Muscle layer of duodenum (tissue), 2 donors: ENCODE measurements at regions not wholly inside any gene's neighbourhood (a gene's known extent, or its start where the extent isn't known, plus 50 kb on each side); places are given as distances from the start of the nearest gene placed in this dataset.

Experiments
- H3K27ac ChIP-seq: one replicate; pipeline ENCODE4 v1.7.0; 2013; ENCODE audit warnings: mild to moderate bottlenecking, low read length
- H3K27me3 ChIP-seq: one replicate; pipeline ENCODE4 v1.7.0; 2013; ENCODE audit warnings: low read depth, mild to moderate bottlenecking, control low read depth, low read length
- H3K36me3 ChIP-seq, 2 donors: one replicate each; pipeline ENCODE4 v1.7.0; 2013; ENCODE audit warnings: low read length in 2 of 2, control low read depth in 1 of 2, mild to moderate bottlenecking in 1 of 2; ENCODE audit not compliant: insufficient read depth in 2 of 2, control insufficient read depth in 1 of 2
- H3K4me1 ChIP-seq, 2 donors: one replicate each; pipeline ENCODE4 v1.7.0; 2013; ENCODE audit warnings: low read length in 2 of 2, mild to moderate bottlenecking in 2 of 2, control low read depth in 1 of 2, moderate library complexity in 1 of 2; ENCODE audit not compliant: insufficient read depth in 2 of 2, control insufficient read depth in 1 of 2
- H3K4me3 ChIP-seq, 2 donors: one replicate each; pipeline ENCODE4 v1.7.0; 2013; ENCODE audit warnings: low read length in 2 of 2, low read depth in 1 of 2, mild to moderate bottlenecking in 1 of 2
- H3K9me3 ChIP-seq, 2 donors: one replicate each; pipeline ENCODE4 v1.7.0; 2013; ENCODE audit warnings: low read length in 2 of 2, control low read depth in 1 of 2, mild to moderate bottlenecking in 1 of 2; ENCODE audit not compliant: control insufficient read depth in 1 of 2
- donor health status: healthy.

DNA sequence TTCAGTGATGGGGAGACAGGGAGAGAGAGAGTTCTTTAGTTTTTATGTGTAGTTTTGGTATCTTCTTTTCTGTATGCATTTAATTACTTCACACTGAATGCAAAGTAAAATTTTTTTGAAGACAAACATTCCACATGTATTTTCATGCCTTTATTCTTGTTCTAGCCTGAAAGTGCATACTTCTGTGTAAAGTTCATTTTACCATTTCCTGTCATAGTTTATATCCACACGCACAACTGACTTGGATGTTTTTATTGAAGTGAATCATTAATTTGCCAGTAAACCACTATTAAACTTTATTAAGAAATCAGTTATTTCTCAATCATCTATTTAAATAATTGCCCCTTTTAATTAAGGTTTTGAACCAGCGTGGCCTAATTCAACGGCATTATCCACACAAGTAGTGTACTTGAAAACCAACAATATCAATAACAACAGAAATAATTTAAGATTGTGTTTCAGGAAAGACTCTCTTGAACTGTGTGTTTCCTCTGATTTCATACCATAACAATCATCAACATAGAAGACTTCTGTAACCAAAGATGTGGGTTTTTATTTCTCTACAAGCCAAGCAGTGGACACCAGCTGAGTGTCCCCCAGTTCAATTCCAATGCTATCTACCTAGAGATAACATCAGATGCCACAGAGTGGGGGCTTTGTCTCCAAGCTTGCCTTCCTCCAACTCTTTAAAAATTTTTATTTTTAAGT is 512.7 kb upstream of the JAG1 start:
- Histone ChIP-seq H3K9me3 (peaks cover 0 to 11% of the 10 kb centered on the region in 2 donors), H3K27ac (no peak overlapping the region), H3K36me3 (no peaks in the 10 kb centered on the region), H3K4me1 (no peaks in the 10 kb centered on the region), H3K4me3 (no peak overlapping the region), H3K27me3 (no peaks in the 10 kb centered on the region)

DNA sequence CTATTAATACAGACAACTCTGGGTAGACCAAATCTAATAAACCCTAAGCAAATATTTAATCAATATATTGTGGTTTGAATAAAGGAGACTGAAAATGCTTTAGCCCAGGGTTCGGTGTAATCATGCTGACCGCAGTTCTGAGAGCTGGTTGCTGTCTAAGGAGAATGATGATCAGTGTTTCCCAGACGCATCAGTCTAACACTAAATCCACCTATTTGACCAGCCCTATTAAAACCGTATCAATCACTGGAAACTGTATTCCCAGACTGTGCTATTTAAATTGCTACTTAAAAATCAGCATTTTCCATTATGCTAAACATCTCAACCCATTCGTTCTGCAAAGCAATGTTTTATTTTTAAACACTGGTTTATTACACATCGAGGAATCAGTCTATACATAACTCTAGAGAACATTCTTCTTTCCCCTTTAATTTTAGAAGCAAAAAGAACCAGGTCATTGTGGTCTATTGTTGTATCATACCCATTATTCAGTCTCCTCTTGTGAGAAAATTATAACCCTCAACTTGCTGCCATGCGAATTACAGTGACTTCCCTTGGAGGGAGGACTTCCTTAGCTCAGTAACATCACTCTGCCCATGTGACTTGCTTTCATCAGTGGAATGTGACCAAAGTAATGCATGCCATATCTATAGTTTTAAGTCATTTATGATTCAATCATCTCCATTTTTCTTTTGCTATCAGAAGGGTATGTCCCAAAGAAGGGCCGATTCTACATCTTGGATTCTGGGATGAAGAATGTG is 515.2 kb upstream of the JAG1 start:
- Histone ChIP-seq H3K9me3 (peaks cover 0 to 11% of the 10 kb centered on the region in 2 donors), H3K36me3 (no peaks in the 10 kb centered on the region), H3K27ac (no peak overlapping the region), H3K4me1 (no peaks in the 10 kb centered on the region), H3K27me3 (no peaks in the 10 kb centered on the region), H3K4me3 (no peak overlapping the region)

DNA sequence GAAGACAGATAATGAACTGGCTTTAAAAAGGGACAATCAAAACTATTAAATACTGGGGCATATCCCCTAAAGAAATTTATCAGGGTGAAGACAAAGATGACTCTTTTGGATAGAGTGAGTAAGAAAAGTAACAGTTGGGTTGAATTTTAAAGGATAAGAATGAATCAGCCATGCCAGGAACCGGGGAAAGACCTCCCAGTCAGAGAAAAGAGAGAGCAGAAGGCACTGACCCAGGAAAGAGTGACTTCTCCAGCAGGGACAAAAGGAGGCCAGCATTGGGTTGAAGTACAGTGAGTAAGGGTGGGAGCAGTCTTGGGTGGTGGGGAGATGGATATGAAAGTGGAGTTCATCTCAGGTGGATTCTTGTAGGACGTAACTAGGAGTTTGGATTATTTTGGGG is 516.9 kb upstream of the JAG1 start:
- Histone ChIP-seq H3K4me1 (no peaks in the 10 kb centered on the region), H3K4me3 (no peak overlapping the region), H3K36me3 (no peaks in the 10 kb centered on the region), H3K27me3 (no peaks in the 10 kb centered on the region), H3K27ac (no peak overlapping the region), H3K9me3 (no peaks in the 10 kb centered on the region)

DNA sequence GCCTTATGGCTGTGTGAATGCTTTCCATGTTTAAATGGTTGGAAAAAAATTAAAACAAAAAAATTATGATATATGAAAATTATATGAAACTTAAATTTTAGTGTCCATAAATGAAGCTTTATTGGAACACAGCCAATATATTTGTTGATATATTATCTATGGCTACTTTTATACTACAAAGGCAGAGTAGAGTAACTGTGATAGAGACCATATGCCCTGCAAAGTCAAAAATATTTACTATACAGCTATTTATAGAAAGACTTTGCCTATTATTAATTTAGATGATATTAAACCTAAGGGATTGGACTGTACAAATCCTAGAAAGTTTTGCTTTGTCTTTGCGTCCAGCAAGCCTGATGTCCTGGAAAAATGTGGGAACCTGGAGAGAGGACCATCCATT is 518.3 kb upstream of the JAG1 start:
- no peaks in the 10 kb centered on the region for H3K27me3 ChIP-seq
- no peaks in the 10 kb centered on the region for H3K9me3 ChIP-seq
- no peaks in the 10 kb centered on the region for H3K36me3 ChIP-seq
- no peak overlapping the region for H3K4me3 ChIP-seq
- H3K27ac ChIP-seq, result no peak overlapping the region
- H3K4me1 ChIP-seq, result no peaks in the 10 kb centered on the region

DNA sequence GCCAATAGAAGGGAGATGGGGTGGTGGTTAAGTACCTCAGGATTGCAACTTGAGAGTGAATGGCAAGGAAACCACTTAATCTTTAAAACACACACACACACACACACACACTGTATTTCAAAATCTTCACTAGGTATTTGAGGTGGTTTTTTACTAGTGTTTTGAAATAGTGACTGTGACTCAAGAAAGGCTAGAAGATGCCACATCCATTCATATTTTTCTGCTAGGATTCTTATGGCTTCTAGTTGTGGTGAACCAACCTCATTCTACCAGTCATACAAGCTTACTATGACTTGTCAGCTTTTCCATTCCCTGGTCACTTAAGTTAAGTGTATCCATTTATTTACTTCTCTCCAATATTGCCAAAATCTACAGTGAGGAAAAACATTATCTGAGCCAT is 519.4 kb upstream of the JAG1 start:
- Histone ChIP-seq H3K27ac (no peak overlapping the region), H3K4me3 (no peak overlapping the region), H3K27me3 (no peaks in the 10 kb centered on the region), H3K9me3 (no peaks in the 10 kb centered on the region), H3K4me1 (no peaks in the 10 kb centered on the region), H3K36me3 (no peaks in the 10 kb centered on the region)

DNA sequence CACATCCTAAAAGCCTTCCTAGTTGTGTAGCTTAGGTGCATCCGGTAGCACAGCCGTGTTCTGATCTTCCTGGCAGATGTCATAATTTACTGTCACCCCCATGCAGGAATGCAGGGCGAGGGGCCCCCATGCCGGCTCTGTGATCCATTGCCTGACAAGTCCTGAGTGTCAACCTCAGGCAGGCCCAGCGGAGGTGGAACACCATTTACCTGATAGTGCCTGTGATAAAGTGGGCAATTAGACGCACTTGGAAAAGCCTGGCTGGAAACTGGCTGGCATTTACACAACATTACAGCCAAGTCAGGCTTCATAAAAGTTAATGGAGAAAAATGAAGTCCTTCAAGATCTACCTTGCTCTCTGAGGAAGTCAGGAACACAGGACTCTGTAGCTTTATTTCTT is 521.4 kb upstream of the JAG1 start:
- Histone ChIP-seq H3K9me3 (no peaks in the 10 kb centered on the region), H3K27me3 (no peaks in the 10 kb centered on the region), H3K4me1 (peaks cover 0 to 4% of the 10 kb centered on the region in 2 donors), H3K4me3 (no peak overlapping the region), H3K27ac (no peak overlapping the region), H3K36me3 (no peaks in the 10 kb centered on the region)

DNA sequence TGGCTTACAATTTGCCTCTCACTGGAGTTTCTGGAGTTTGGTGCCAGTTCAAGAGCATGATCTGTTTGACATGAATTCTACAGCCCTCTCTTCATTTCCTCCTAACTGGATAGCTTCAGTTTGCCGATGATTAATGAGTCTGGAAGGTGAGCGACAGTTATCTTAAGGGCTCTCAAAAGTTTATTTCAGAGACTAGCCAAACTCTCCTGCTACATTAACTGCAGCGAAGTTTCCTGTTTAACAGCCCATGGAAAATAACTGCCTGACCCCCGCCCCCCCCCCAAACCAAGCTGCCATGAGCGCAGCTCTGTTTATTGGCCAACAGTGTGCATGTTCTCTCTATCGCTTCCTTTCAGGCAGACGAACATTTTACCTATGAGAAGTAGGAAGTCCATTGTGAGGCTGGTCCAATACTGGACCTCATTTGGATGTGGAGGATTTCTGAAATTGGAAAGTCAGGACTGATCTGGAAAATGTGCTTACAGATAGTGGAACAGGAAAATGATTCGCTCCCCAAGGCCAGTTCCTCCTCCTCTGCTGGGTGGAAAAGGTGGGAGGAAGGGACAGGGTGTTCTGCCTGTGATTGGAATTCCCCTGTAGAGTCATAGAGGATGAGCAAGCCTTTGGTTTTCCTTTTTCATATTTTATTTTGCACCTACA is 522.2 kb upstream of the JAG1 start:
- Histone ChIP-seq H3K27ac (no peak overlapping the region), H3K36me3 (no peaks in the 10 kb centered on the region), H3K4me3 (no peak overlapping the region), H3K9me3 (no peaks in the 10 kb centered on the region), H3K27me3 (no peaks in the 10 kb centered on the region), H3K4me1 (peaks cover 0 to 4% of the 10 kb centered on the region in 2 donors)

DNA sequence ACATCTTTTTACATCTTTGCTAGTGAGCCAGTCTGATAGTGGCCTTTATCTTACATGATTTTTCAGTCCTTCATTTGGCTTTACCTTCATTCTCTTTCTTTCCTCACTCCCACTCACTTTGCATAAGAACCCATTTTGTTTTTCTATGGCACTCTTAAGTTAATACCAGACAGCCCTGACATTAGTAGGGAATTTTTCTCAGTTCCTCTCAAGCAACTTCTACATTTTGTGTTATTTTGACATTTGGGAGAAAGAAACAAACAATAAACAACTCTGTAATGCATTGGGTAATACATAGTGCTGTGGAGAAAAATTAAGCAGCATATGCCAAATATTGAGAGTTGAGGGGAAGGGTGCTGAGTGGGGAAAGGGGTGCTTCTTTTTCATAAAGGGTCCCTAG is 524.1 kb upstream of the JAG1 start:
- peaks cover 0 to 4% of the 10 kb centered on the region in 2 donors for H3K4me1 ChIP-seq

DNA sequence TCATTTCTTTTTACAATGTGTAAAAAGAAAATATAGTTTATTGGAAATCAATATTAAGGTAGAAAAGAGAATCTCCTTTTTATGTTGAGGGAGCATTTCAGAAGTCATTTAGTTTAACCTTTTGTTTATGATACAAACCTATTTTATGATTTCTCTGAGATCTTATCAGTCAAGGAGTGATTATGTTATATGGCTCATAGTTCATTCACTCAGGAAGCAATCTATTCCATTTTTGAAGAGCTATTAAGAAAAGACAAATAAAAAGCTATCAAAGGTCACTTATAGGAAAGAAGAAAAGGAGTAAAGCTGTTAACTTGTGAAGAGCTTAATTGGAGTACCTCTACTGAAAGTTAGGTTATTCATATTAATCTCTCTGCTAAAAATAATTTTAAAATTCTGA is 526.6 kb upstream of the JAG1 start:
- H3K4me1 ChIP-seq, result peaks cover 0 to 10% of the 10 kb centered on the region in 2 donors
- no peak overlapping the region for H3K4me3 ChIP-seq
- H3K27me3 ChIP-seq, result no peaks in the 10 kb centered on the region

More for the DNA sequence above, 524.1 kb upstream of the JAG1 start:
- H3K36me3 ChIP-seq, result no peaks in the 10 kb centered on the region
- no peaks in the 10 kb centered on the region for H3K27me3 ChIP-seq
- no peak overlapping the region for H3K4me3 ChIP-seq
- H3K27ac ChIP-seq, result no peak overlapping the region
- H3K9me3 ChIP-seq, result no peaks in the 10 kb centered on the region

DNA sequence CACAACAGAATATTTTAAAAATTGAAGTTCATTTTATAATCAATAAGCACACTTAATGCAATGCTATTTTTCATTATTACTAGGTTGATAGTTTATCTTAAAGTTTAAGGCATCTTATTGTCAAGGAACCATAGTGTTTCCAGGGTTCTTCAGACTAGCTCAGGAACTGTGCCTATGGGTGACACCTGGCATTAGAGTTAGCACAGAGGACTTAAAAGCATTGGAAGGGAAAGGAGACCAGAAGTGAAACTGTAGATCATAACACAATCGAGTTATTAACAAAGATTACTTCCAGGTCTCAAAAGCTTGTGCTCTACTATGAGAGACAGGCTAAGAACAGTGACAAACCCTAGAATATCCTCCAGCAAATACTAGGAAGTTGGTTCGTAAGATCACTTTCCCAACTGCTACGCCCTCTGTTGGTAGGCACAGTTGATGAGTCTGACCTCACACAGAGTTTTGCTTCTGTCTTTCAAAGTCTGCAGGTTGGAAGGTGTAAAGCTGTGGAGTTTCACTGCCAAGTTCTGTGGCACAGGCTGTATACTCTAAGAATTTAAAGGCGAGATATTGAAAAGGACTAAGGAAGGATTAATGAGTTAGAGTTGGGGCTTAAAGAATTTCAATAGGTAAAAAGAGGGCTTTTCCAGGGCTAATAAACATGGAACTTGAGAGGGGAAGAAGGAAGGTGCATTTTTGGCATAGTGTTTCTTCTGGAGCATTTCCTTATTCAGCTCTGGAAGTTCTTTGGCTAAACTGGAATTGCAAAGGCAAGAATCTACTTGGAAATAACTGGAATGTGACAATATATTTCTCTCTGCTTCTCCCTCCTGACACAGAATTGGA is 531.3 kb upstream of the JAG1 start:
- Histone ChIP-seq H3K27ac (no peak overlapping the region), H3K9me3 (no peaks in the 10 kb centered on the region), H3K4me1 (peaks cover 0 to 14% of the 10 kb centered on the region in 2 donors), H3K27me3 (no peaks in the 10 kb centered on the region), H3K4me3 (no peak overlapping the region), H3K36me3 (no peaks in the 10 kb centered on the region)

More for the DNA sequence above, 526.6 kb upstream of the JAG1 start:
- no peaks in the 10 kb centered on the region for H3K9me3 ChIP-seq
- no peaks in the 10 kb centered on the region for H3K36me3 ChIP-seq
- no peak overlapping the region for H3K27ac ChIP-seq
